Colonic mucosa (tissue), 4 donors: ENCODE measurements at regions not wholly inside any gene's neighbourhood (a gene's known extent, or its start where the extent isn't known, plus 50 kb on each side); places are given as distances from the start of the nearest gene placed in this dataset.
"Not testable (repeated sequence)": the region's sequence is repeated elsewhere in the genome, so short reads cannot be mapped to it uniquely, and the experiment has no call there.

Source experiments
- DNase-seq: peaks from one replicate; pipeline ENCODE4 v3.0.0-alpha.2; 2020
- H3K27ac ChIP-seq: fragments of 200-600 bp; one replicate; pipeline ENCODE4 v1.8.0; 2021
- H3K27me3 ChIP-seq: fragments of 200-600 bp; one replicate; pipeline ENCODE4 v1.8.0; 2021
- H3K36me3 ChIP-seq: fragments of 200-600 bp; one replicate; pipeline ENCODE4 v1.8.0; 2021
- H3K4me1 ChIP-seq: fragments of 200-600 bp; one replicate; pipeline ENCODE4 v1.8.0; 2021; ENCODE audit warnings: mild to moderate bottlenecking
- H3K4me3 ChIP-seq: fragments of 200-600 bp; one replicate; pipeline ENCODE4 v1.8.0; 2021
- H3K9ac ChIP-seq, 2 donors: one replicate each; pipeline ENCODE4 v1.7.0; 2013; ENCODE audit warnings: control low read depth in 2 of 2, low read depth in 2 of 2, low read length in 2 of 2
- H3K9me3 ChIP-seq: fragments of 200-600 bp; one replicate; pipeline ENCODE4 v1.8.0; 2021
- intact Hi-C: fragments of 100-400 bp; cut with DNase I; formaldehyde crosslinking; loops from one replicate; pipeline ENCODE4 v1.14.1; 2022
- TF ChIP-seq, protein P1 (sequence below): fragments of 200-600 bp; IDR thresholded peaks from one replicate; pipeline ENCODE4 v1.8.0; 2022; ENCODE audit warnings: antibody characterized with exemption, mild to moderate bottlenecking
- donor health status: healthy.
- donor health status: DM: no; HTN: no; CAD: no.
- donor health status: DM: no; HTN: no; CAD: no.

- H3K27ac ChIP-seq: no peak overlapping the region
- no peak overlapping the region for H3K9ac ChIP-seq
- H3K9me3 ChIP-seq: no peaks in the 10 kb centered on the region
- no peaks in the 10 kb centered on the region for H3K36me3 ChIP-seq
- no peaks in the 10 kb centered on the region for H3K27me3 ChIP-seq
- H3K4me3 ChIP-seq: no peak overlapping the region
- TF ChIP-seq, protein P1, sequence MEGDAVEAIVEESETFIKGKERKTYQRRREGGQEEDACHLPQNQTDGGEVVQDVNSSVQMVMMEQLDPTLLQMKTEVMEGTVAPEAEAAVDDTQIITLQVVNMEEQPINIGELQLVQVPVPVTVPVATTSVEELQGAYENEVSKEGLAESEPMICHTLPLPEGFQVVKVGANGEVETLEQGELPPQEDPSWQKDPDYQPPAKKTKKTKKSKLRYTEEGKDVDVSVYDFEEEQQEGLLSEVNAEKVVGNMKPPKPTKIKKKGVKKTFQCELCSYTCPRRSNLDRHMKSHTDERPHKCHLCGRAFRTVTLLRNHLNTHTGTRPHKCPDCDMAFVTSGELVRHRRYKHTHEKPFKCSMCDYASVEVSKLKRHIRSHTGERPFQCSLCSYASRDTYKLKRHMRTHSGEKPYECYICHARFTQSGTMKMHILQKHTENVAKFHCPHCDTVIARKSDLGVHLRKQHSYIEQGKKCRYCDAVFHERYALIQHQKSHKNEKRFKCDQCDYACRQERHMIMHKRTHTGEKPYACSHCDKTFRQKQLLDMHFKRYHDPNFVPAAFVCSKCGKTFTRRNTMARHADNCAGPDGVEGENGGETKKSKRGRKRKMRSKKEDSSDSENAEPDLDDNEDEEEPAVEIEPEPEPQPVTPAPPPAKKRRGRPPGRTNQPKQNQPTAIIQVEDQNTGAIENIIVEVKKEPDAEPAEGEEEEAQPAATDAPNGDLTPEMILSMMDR: no peak
- intact Hi-C loops: no loop called here
- H3K4me1 ChIP-seq: no peaks in the 10 kb centered on the region
- DNase-seq: no peak
These were observed 66.3 kb upstream of the SYN3 start for GRCh38 chr22:33124471-33124870.

GRCh38 chr22:33122439-33122838, 64.3 kb upstream of the SYN3 start:
- H3K27ac ChIP-seq, H3K36me3 ChIP-seq, H3K9ac ChIP-seq, H3K9me3 ChIP-seq, H3K4me1 ChIP-seq, DNase-seq, intact Hi-C loops, H3K4me3 ChIP-seq, H3K27me3 ChIP-seq: not testable (repeated sequence)

GRCh38 chr22:33119044-33119443, 60.9 kb upstream of the SYN3 start:
- no peak overlapping the region for H3K9ac ChIP-seq
- H3K27me3 ChIP-seq: no peaks in the 10 kb centered on the region
- H3K36me3 ChIP-seq: no peaks in the 10 kb centered on the region
- no peaks in the 10 kb centered on the region for H3K9me3 ChIP-seq
- TF ChIP-seq, protein P1: no peak
- no peak overlapping the region for H3K27ac ChIP-seq
- DNase-seq: no peak
- no peak overlapping the region for H3K4me3 ChIP-seq
- H3K4me1 ChIP-seq: no peaks in the 10 kb centered on the region
- intact Hi-C loops: no loop called here

DNA sequence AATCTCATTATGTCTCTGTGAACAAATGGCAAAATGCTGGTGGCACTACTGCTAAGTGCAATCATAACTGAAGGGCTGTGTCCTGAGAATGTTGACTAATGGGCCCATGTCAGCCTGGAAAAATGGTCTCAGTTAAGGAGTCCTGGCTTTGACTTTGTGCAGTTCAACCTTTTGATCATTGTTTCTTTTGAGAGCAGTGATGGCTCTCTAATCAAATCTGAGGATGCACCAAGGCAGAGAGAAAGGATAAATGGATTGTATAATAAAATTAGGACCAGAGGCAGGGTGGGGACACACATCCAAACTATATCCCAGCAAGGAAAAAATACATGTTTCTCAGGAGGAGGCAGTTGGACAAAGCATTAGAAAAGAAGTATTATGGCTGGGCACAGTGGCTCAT, 59.6 kb upstream of the SYN3 start:
- TF ChIP-seq, protein P1: no peak
- Histone ChIP-seq H3K27ac (no peak overlapping the region), H3K4me1 (no peaks in the 10 kb centered on the region), H3K9ac (no peak overlapping the region), H3K9me3 (no peaks in the 10 kb centered on the region), H3K27me3 (no peaks in the 10 kb centered on the region), H3K4me3 (no peak overlapping the region), H3K36me3 (no peaks in the 10 kb centered on the region)
- DNase-seq: no peak
- intact Hi-C loops: no loop called here

DNA sequence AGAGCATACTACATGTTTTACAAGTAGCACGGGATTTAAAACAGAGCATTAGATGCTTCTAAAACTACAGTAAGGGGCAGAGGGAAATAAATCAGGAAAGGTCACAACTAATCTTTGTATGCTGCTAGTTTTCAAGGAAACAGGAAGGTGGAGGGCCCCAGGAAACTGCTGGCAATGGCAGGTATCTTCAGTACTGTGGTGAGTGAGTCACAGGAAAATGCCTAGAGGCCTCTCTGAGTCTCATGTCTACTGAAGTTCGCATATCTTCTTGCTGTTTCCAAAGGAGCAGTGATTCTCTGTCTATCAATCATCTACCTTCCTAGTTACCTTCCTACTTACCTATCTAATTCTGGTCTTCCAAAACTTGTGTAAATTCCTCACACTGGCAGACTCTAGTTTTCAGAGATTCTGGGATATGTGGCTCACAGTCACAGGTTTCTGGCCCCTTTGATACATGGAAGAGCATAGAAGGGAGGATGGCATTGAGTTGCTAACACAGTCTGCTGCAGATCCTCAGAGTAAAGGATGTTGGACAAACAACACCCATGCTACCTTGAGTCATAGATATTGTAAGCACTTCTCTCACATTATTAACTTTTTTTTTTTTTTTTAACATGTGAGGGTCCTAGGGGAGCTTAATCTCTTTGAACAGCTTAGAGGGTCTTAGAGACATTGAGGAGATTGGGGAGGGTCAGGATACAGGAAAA, 58.8 kb upstream of the SYN3 start:
- H3K9ac ChIP-seq: no peak overlapping the region
- H3K27me3 ChIP-seq: no peaks in the 10 kb centered on the region
- TF ChIP-seq, protein P1: no peak
- no peaks in the 10 kb centered on the region for H3K36me3 ChIP-seq
- no peaks in the 10 kb centered on the region for H3K9me3 ChIP-seq
- H3K27ac ChIP-seq: no peak overlapping the region
- intact Hi-C loops: no loop called here
- no peaks in the 10 kb centered on the region for H3K4me1 ChIP-seq
- no peak for DNase-seq
- no peak overlapping the region for H3K4me3 ChIP-seq

GRCh38 chr22:33114565-33114964, 56.4 kb upstream of the SYN3 start:
- DNase-seq: no peak
- TF ChIP-seq, protein P1: no peak
- H3K4me1 ChIP-seq: no peaks in the 10 kb centered on the region
- no peaks in the 10 kb centered on the region for H3K36me3 ChIP-seq
- intact Hi-C loops: no loop called here
- no peak overlapping the region for H3K9ac ChIP-seq
- H3K9me3 ChIP-seq: no peaks in the 10 kb centered on the region
- no peaks in the 10 kb centered on the region for H3K27me3 ChIP-seq
- no peak overlapping the region for H3K27ac ChIP-seq
- no peak overlapping the region for H3K4me3 ChIP-seq
